ENCODE measurements at regions not wholly inside any gene's neighbourhood (a gene's known extent, or its start where the extent isn't known, plus 50 kb on each side); places are given as distances from the start of the nearest gene placed in this dataset.
A peak's percentile ranks its signal among the peaks of the same experiment; 100 is the strongest.

- DNase-seq (no peak), ATAC-seq (replicated peaks in 1 of 4) (no peak)
- Mint-ChIP-seq H3K4me1 (peaks cover 18 to 26% (median 20%) of the 10 kb centered on the region in 3 donors), H3K9me3 (no peaks in the 10 kb centered on the region), H3K4me3 (no peak overlapping the region), H3K27me3 (no peaks in the 10 kb centered on the region), H3K36me3 (no peaks in the 10 kb centered on the region), H3K27ac (no peak overlapping the region)
- Histone ChIP-seq H3K4me3 (ENCODE audit: control insufficient read depth in 1 of 2, extremely low read depth in 1 of 2, low read length in 1 of 2) (no peak overlapping the region), H3K27me3 (replicated peaks in 1 of 2; ENCODE audit: control insufficient read depth in 2 of 2, extremely low read depth in 1 of 2, insufficient read depth in 2 of 2, low read length in 1 of 2) (no peaks in the 10 kb centered on the region), H3K36me3 (ENCODE audit: control insufficient read depth in 2 of 2, extremely low read depth in 1 of 2, insufficient read depth in 1 of 2, low read length in 1 of 2) (no peaks in the 10 kb centered on the region), H3K27ac (ENCODE audit: low read length) (no peak overlapping the region), H3K4me1 (ENCODE audit: control insufficient read depth in 1 of 2, extremely low read depth in 1 of 2, insufficient read depth in 2 of 2, low read length in 2 of 2) (peaks cover 3 to 6% of the 10 kb centered on the region in 2 experiments), H3K9me3 (no peaks in the 10 kb centered on the region)
- ChIA-PET POLR2A (no interaction called here), CTCF (no interaction called here)
- WGBS (ENCODE audit: insufficient coverage) = 87% methylated on average over 3 of the region's 4 CpGs
These were observed 97.8 kb downstream of the TNFAIP3 start for GRCh38 chr6:137964876-137965275.

GRCh38 chr6:137967689-137968454 lies 100.8 kb downstream of the TNFAIP3 start:
- peaks cover 20 to 34% (median 27%) of the 10 kb centered on the region in 3 donors for H3K4me1 Mint-ChIP-seq
- no peak for DNase-seq
- no peaks in the 10 kb centered on the region for H3K9me3 Mint-ChIP-seq
- no peak overlapping the region for H3K27ac ChIP-seq (ENCODE audit: low read length)
- CTCF ChIA-PET = interaction anchor here in 1 of 2 donors (1.3 kb wide), 1 partner anchor 23 kb away, joined by 3 read pairs; no protein-coding TSS in a partner anchor
- no peak overlapping the region for H3K4me3 Mint-ChIP-seq
- H3K27me3 ChIP-seq (replicated peaks in 1 of 2; ENCODE audit: control insufficient read depth in 2 of 2, extremely low read depth in 1 of 2, insufficient read depth in 2 of 2, low read length in 1 of 2) = no peaks in the 10 kb centered on the region
- WGBS (ENCODE audit: insufficient coverage) = 90% methylated on average over 2 of the region's 5 CpGs
- H3K4me3 ChIP-seq (ENCODE audit: control insufficient read depth in 1 of 2, extremely low read depth in 1 of 2, low read length in 1 of 2) = no peak overlapping the region
- H3K9me3 ChIP-seq = no peaks in the 10 kb centered on the region
- POLR2A ChIA-PET = interaction anchor here (0.5 to 0.7 kb wide), 2 partner anchors 202 to 497 kb away, joined by 3 read pairs; no protein-coding TSS in a partner anchor
- H3K36me3 Mint-ChIP-seq = no peaks in the 10 kb centered on the region
- peak overlapping the region in 1 of 2 donors; percentile 50 for H3K27ac Mint-ChIP-seq
- no peaks in the 10 kb centered on the region for H3K27me3 Mint-ChIP-seq
- H3K4me1 ChIP-seq (ENCODE audit: control insufficient read depth in 1 of 2, extremely low read depth in 1 of 2, insufficient read depth in 2 of 2, low read length in 2 of 2) = peaks cover 6 to 11% of the 10 kb centered on the region in 2 experiments
- ATAC-seq (replicated peaks in 1 of 4) = no peak
- no peaks in the 10 kb centered on the region for H3K36me3 ChIP-seq (ENCODE audit: control insufficient read depth in 2 of 2, extremely low read depth in 1 of 2, insufficient read depth in 1 of 2, low read length in 1 of 2)

GRCh38 chr6:137968455-137968804 lies 101.4 kb downstream of the TNFAIP3 start:
- Mint-ChIP-seq H3K27me3 (no peaks in the 10 kb centered on the region), H3K36me3 (no peaks in the 10 kb centered on the region), H3K9me3 (no peaks in the 10 kb centered on the region), H3K27ac (no peak overlapping the region), H3K4me3 (no peak overlapping the region), H3K4me1 (peaks cover 20 to 34% (median 27%) of the 10 kb centered on the region in 3 donors)
- WGBS (ENCODE audit: insufficient coverage) = no CpG with 5 or more reads among the region's 5 CpGs
- ChIA-PET CTCF (interaction anchor here (0.5 to 1.3 kb wide), 4 partner anchors 41 to 476 kb away, joined by 3 read pairs; no protein-coding TSS in a partner anchor), POLR2A (interaction anchor here (0.5 to 0.7 kb wide), 3 partner anchors 63 to 203 kb away, joined by 3 to 4 read pairs (median 3); no protein-coding TSS in a partner anchor)
- no peaks in the 10 kb centered on the region for H3K36me3 ChIP-seq (ENCODE audit: control insufficient read depth in 2 of 2, extremely low read depth in 1 of 2, insufficient read depth in 1 of 2, low read length in 1 of 2)
- H3K9me3 ChIP-seq = no peaks in the 10 kb centered on the region
- no peak for ATAC-seq (replicated peaks in 1 of 4)
- H3K27ac ChIP-seq (ENCODE audit: low read length) = no peak overlapping the region
- no peak overlapping the region for H3K4me3 ChIP-seq (ENCODE audit: control insufficient read depth in 1 of 2, extremely low read depth in 1 of 2, low read length in 1 of 2)
- H3K27me3 ChIP-seq (replicated peaks in 1 of 2; ENCODE audit: control insufficient read depth in 2 of 2, extremely low read depth in 1 of 2, insufficient read depth in 2 of 2, low read length in 1 of 2) = no peaks in the 10 kb centered on the region
- peaks cover 6 to 11% of the 10 kb centered on the region in 2 experiments for H3K4me1 ChIP-seq (ENCODE audit: control insufficient read depth in 1 of 2, extremely low read depth in 1 of 2, insufficient read depth in 2 of 2, low read length in 2 of 2)
- no peak for DNase-seq

GRCh38 chr6:137968901-137969300 lies 101.8 kb downstream of the TNFAIP3 start:
- ChIA-PET POLR2A (interaction anchor here (0.5 to 0.6 kb wide), 2 partner anchors 64 to 74 kb away, joined by 3 to 4 read pairs; no protein-coding TSS in a partner anchor), CTCF (interaction anchor here (0.5 to 1.3 kb wide), 4 partner anchors 41 to 475 kb away, joined by 3 read pairs; no protein-coding TSS in a partner anchor)
- DNase-seq (no peak), ATAC-seq (replicated peaks in 1 of 4) (peak in 2 of 4 experiments; percentile 24 to 42)
- Mint-ChIP-seq H3K4me3 (no peak overlapping the region), H3K27ac (peak overlapping the region in 1 of 2 donors; percentile 17), H3K27me3 (no peaks in the 10 kb centered on the region), H3K9me3 (no peaks in the 10 kb centered on the region), H3K4me1 (peaks cover 21 to 35% (median 27%) of the 10 kb centered on the region in 3 donors), H3K36me3 (no peaks in the 10 kb centered on the region)
- Histone ChIP-seq H3K36me3 (ENCODE audit: control insufficient read depth in 2 of 2, extremely low read depth in 1 of 2, insufficient read depth in 1 of 2, low read length in 1 of 2) (no peaks in the 10 kb centered on the region), H3K4me1 (ENCODE audit: control insufficient read depth in 1 of 2, extremely low read depth in 1 of 2, insufficient read depth in 2 of 2, low read length in 2 of 2) (peaks cover 6 to 13% of the 10 kb centered on the region in 2 experiments), H3K27ac (ENCODE audit: low read length) (no peak overlapping the region), H3K4me3 (ENCODE audit: control insufficient read depth in 1 of 2, extremely low read depth in 1 of 2, low read length in 1 of 2) (no peak overlapping the region), H3K9me3 (no peaks in the 10 kb centered on the region), H3K27me3 (replicated peaks in 1 of 2; ENCODE audit: control insufficient read depth in 2 of 2, extremely low read depth in 1 of 2, insufficient read depth in 2 of 2, low read length in 1 of 2) (no peaks in the 10 kb centered on the region)
- WGBS (ENCODE audit: insufficient coverage) = 0% methylated on average over 1 of the region's 1 CpG

GRCh38 chr6:137969874-137970273 lies 102.8 kb downstream of the TNFAIP3 start:
- H3K4me3 ChIP-seq (ENCODE audit: control insufficient read depth in 1 of 2, extremely low read depth in 1 of 2, low read length in 1 of 2) = no peak overlapping the region
- no peaks in the 10 kb centered on the region for H3K9me3 ChIP-seq
- H3K4me1 ChIP-seq (ENCODE audit: control insufficient read depth in 1 of 2, extremely low read depth in 1 of 2, insufficient read depth in 2 of 2, low read length in 2 of 2) = peaks cover 8 to 17% of the 10 kb centered on the region in 2 experiments
- H3K27ac ChIP-seq (ENCODE audit: low read length) = no peak overlapping the region
- H3K36me3 Mint-ChIP-seq = no peaks in the 10 kb centered on the region
- no peaks in the 10 kb centered on the region for H3K27me3 ChIP-seq (replicated peaks in 1 of 2; ENCODE audit: control insufficient read depth in 2 of 2, extremely low read depth in 1 of 2, insufficient read depth in 2 of 2, low read length in 1 of 2)
- no peak overlapping the region for H3K4me3 Mint-ChIP-seq
- ChIA-PET CTCF (interaction anchor here in 1 of 2 donors (1.3 kb wide), 1 partner anchor 170 kb away, joined by 3 read pairs; no protein-coding TSS in a partner anchor), POLR2A (no interaction called here)
- ATAC-seq (replicated peaks in 1 of 4) (no peak), DNase-seq (no peak)
- H3K27ac Mint-ChIP-seq = no peak overlapping the region
- H3K36me3 ChIP-seq (ENCODE audit: control insufficient read depth in 2 of 2, extremely low read depth in 1 of 2, insufficient read depth in 1 of 2, low read length in 1 of 2) = no peaks in the 10 kb centered on the region
- no peaks in the 10 kb centered on the region for H3K27me3 Mint-ChIP-seq
- no peaks in the 10 kb centered on the region for H3K9me3 Mint-ChIP-seq
- H3K4me1 Mint-ChIP-seq = peaks cover 31 to 41% (median 37%) of the 10 kb centered on the region in 3 donors

- no peak overlapping the region for H3K27ac Mint-ChIP-seq
- 53% methylated on average over 3 of the region's 4 CpGs for WGBS (ENCODE audit: insufficient coverage)
These were observed 103.3 kb downstream of the TNFAIP3 start for GRCh38 chr6:137970368-137970767.

More at GRCh38 chr6:137970368-137970767, 103.3 kb downstream of the TNFAIP3 start:
- peaks cover 36 to 46% (median 42%) of the 10 kb centered on the region in 3 donors for H3K4me1 Mint-ChIP-seq
- POLR2A ChIA-PET = no interaction called here
- no peak overlapping the region for H3K27ac ChIP-seq (ENCODE audit: low read length)
- ATAC-seq (replicated peaks in 1 of 4) (no peak), DNase-seq (no peak)
- H3K27me3 Mint-ChIP-seq = no peaks in the 10 kb centered on the region
- H3K4me3 ChIP-seq (ENCODE audit: control insufficient read depth in 1 of 2, extremely low read depth in 1 of 2, low read length in 1 of 2) = no peak overlapping the region
- H3K27me3 ChIP-seq (replicated peaks in 1 of 2; ENCODE audit: control insufficient read depth in 2 of 2, extremely low read depth in 1 of 2, insufficient read depth in 2 of 2, low read length in 1 of 2) = no peaks in the 10 kb centered on the region
- no peaks in the 10 kb centered on the region for H3K9me3 ChIP-seq
- no peaks in the 10 kb centered on the region for H3K9me3 Mint-ChIP-seq
- H3K36me3 ChIP-seq (ENCODE audit: control insufficient read depth in 2 of 2, extremely low read depth in 1 of 2, insufficient read depth in 1 of 2, low read length in 1 of 2) = no peaks in the 10 kb centered on the region
- H3K36me3 Mint-ChIP-seq = no peaks in the 10 kb centered on the region
- CTCF ChIA-PET = interaction anchor here in 1 of 2 donors (1.6 kb wide), 1 partner anchor 20 kb away, joined by 3 read pairs; no protein-coding TSS in a partner anchor
- H3K4me3 Mint-ChIP-seq = no peak overlapping the region
- H3K4me1 ChIP-seq (ENCODE audit: control insufficient read depth in 1 of 2, extremely low read depth in 1 of 2, insufficient read depth in 2 of 2, low read length in 2 of 2) = peaks cover 10 to 21% of the 10 kb centered on the region in 2 experiments
